Astrocyte of the cerebellum (primary cell): ENCODE measurements at regions not wholly inside any gene's neighbourhood (a gene's known extent, or its start where the extent isn't known, plus 50 kb on each side); places are given as distances from the start of the nearest gene placed in this dataset.

Experiments used
- DNase-seq: peaks from one replicate; pipeline ENCODE4 v3.0.0-alpha.2; 2011; ENCODE audit warnings: low read depth
- H3K4me3 ChIP-seq: 2 replicates; pipeline ENCODE4 v1.5.1; 2011; ENCODE audit warnings: mild to moderate bottlenecking, low read depth, low read length, moderate library complexity
- CTCF ChIP-seq: IDR thresholded peaks from 2 replicates; pipeline ENCODE4 v1.5.1; 2012; ENCODE audit warnings: low read length, low read depth, moderate library complexity, mild to moderate bottlenecking; ENCODE audit errors: missing control alignments
- in situ Hi-C: cut with HindIII; loops from 2 replicates; pipeline ENCODE4 v1.10.0; 2017; ENCODE audit warnings: low sequenced_read_pairs

- TF ChIP-seq CTCF = no peak
- DNase-seq = no peak
- in situ Hi-C loops = no loop called here
- H3K4me3 ChIP-seq = no peak overlapping the region
These were observed 319.8 kb downstream of the HIVEP2 start for GRCh38 chr6:142624978-142625715.

GRCh38 chr6:142627474-142627873, 317.5 kb downstream of the HIVEP2 start:
- TF ChIP-seq CTCF = no peak
- DNase-seq = no peak
- H3K4me3 ChIP-seq = no peak overlapping the region
- in situ Hi-C loops = no loop called here

- DNase-seq = no peak
- TF ChIP-seq CTCF = no peak
- in situ Hi-C loops = no loop called here
- H3K4me3 ChIP-seq = no peak overlapping the region
These were observed 313.2 kb downstream of the HIVEP2 start for GRCh38 chr6:142631517-142632385.

- H3K4me3 ChIP-seq = no peak overlapping the region
- DNase-seq = no peak
- TF ChIP-seq CTCF = no peak
- in situ Hi-C loops = no loop called here
These were observed 311.7 kb downstream of the HIVEP2 start for GRCh38 chr6:142633317-142633716.

GRCh38 chr6:142635130-142635529, 309.8 kb downstream of the HIVEP2 start:
- no peak for TF ChIP-seq CTCF
- in situ Hi-C loops = no loop called here
- no peak overlapping the region for H3K4me3 ChIP-seq
- no peak for DNase-seq

- in situ Hi-C loops = no loop called here
- no peak overlapping the region for H3K4me3 ChIP-seq
- DNase-seq = no peak
- TF ChIP-seq CTCF = no peak
These were observed 307.2 kb downstream of the HIVEP2 start for GRCh38 chr6:142637624-142638351.
